MM.1S (cell line): ENCODE measurements at regions not wholly inside any gene's neighbourhood (a gene's known extent, or its start where the extent isn't known, plus 50 kb on each side); places are given as distances from the start of the nearest gene placed in this dataset.

ENCODE experiments used
- DNase-seq: peaks from one replicate; pipeline ENCODE4 v3.0.0-alpha.2; 2015
- H2AFZ ChIP-seq: fragments of 300-600 bp; sonication (generic); 2 replicates; pipeline ENCODE4 v1.6.0; 2016; ENCODE audit warnings: antibody characterized with exemption, low read length
- H3F3A ChIP-seq: fragments of 300-600 bp; sonication (generic); 2 replicates; pipeline ENCODE4 v1.6.1; 2016; ENCODE audit warnings: mild to moderate bottlenecking, antibody characterized with exemption, low read length, moderate library complexity, mixed read lengths; ENCODE audit not compliant: insufficient read depth
- H3K27ac ChIP-seq: fragments of 300-600 bp; sonication (generic); 2 replicates; pipeline ENCODE4 v1.5.1; 2016; ENCODE audit warnings: mild to moderate bottlenecking, low read length
- H3K27me3 ChIP-seq: fragments of 300-600 bp; sonication (generic); replicated peaks from 2 replicates; pipeline ENCODE4 v1.6.0; 2016; ENCODE audit warnings: low read length; ENCODE audit not compliant: insufficient read depth
- H3K36me3 ChIP-seq: fragments of 300-600 bp; sonication (generic); replicated peaks from 2 replicates; pipeline ENCODE4 v1.6.1; 2016; ENCODE audit warnings: mild to moderate bottlenecking, low read length, mixed read lengths; ENCODE audit not compliant: insufficient read depth
- H3K4me1 ChIP-seq: fragments of 300-600 bp; sonication (generic); 2 replicates; pipeline ENCODE4 v1.6.1; 2016; ENCODE audit warnings: low read length, mixed read lengths
- H3K4me2 ChIP-seq: fragments of 300-600 bp; sonication (generic); 2 replicates; pipeline ENCODE4 v1.6.0; 2016; ENCODE audit warnings: low read depth, low read length
- H3K4me3 ChIP-seq: fragments of 300-600 bp; sonication (generic); 2 replicates; pipeline ENCODE4 v1.5.1; 2016; ENCODE audit warnings: low read length, mixed read lengths
- H3K79me2 ChIP-seq: fragments of 300-600 bp; sonication (generic); 2 replicates; pipeline ENCODE4 v1.6.1; 2016; ENCODE audit warnings: mixed run types, low read length, mixed read lengths
- H3K9ac ChIP-seq: fragments of 300-600 bp; sonication (generic); 2 replicates; pipeline ENCODE4 v1.6.1; 2016; ENCODE audit warnings: low read length, mixed read lengths
- H3K9me2 ChIP-seq: fragments of 300-600 bp; sonication (generic); replicated peaks from 2 replicates; pipeline ENCODE4 v1.6.1; 2016; ENCODE audit warnings: mild to moderate bottlenecking, low read length, mixed read lengths; ENCODE audit not compliant: insufficient read depth
- H3K9me3 ChIP-seq: fragments of 300-600 bp; sonication (generic); replicated peaks from 2 replicates; pipeline ENCODE4 v1.6.1; 2016; ENCODE audit warnings: mild to moderate bottlenecking, low read length, mixed read lengths; ENCODE audit not compliant: insufficient read depth
- H4K20me1 ChIP-seq: fragments of 300-600 bp; sonication (generic); 2 replicates; pipeline ENCODE4 v1.6.1; 2016; ENCODE audit warnings: mild to moderate bottlenecking, low read length, moderate library complexity, mixed read lengths; ENCODE audit not compliant: insufficient read depth
- EZH2 ChIP-seq: fragments of 300-600 bp; sonication (generic); optimal IDR thresholded peaks from 2 replicates; pipeline ENCODE3; 2017; ENCODE audit warnings: low read depth, mild to moderate bottlenecking, antibody characterized with exemption, low read length, mixed read lengths
- EZH2phosphoT487 ChIP-seq: fragments of 300-600 bp; sonication (generic); IDR thresholded peaks from 2 replicates; pipeline ENCODE4 v1.6.1; 2018; ENCODE audit warnings: antibody characterized with exemption, low read length
- TF ChIP-seq, protein P1 (sequence below): fragments of 300-600 bp; sonication (generic); IDR thresholded peaks from 2 replicates; pipeline ENCODE4 v1.5.1; 2016; ENCODE audit warnings: antibody characterized with exemption, low read length, mixed read lengths

DNA sequence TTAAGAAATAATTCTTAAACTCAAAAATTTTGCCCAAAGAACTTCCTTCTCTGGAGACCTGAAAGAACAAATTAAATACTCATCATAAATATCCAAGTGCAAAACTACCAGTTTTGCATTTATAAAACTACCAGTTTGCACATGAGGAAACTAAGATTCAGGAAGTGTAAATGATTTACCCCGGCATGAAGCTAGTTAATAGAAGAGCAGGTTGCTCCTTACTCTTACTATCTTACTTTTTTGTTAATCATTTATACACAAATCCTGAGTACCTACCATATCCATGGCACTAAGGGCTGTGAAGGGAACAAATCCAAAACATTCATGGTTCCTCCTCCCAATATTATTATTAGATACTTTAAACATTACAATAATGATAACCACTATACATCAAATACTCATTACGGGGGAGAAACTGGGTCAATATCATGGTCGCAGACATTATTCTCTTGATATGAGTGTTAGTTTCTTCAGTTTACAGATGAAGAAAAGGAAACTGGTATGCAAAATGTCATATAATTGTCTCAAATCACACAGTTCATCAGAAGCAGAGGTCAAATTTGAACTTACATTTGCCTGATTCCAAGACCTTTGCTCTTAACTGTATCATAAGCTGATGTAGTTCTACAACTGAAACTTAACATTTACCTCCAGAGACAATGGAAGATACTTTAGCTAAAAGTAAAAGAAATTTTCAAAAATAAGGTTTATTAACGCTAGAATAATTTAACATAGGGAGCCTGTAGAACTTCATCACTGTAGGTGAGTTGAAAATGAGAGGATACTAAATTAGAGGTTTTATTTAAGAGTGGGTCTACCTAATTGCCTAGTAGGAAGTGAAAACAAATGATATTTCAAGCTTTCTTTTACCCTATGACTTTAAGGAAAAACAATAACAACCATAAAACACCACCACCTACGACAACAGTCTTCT is 74.5 kb downstream of the FAM76B start:
- Histone ChIP-seq H3K9me3 (no peaks in the 10 kb centered on the region), H3K4me1 (peaks cover 14% of the 10 kb centered on the region), H4K20me1 (no peaks in the 10 kb centered on the region), H3K36me3 (no peaks in the 10 kb centered on the region), H3K79me2 (no peaks in the 10 kb centered on the region), H3K9ac (peak overlapping the region; percentile 21; the same call in 1 of the 2 replicates), H3K27me3 (no peaks in the 10 kb centered on the region), H3K9me2 (no peaks in the 10 kb centered on the region), H2AFZ (peak overlapping the region; percentile 48), H3K4me2 (peak overlapping the region; percentile 61), H3K4me3 (peak overlapping the region; percentile 40), H3F3A (peaks cover 15% of the 10 kb centered on the region), H3K27ac (peak overlapping the region; percentile 72; the same call in 1 of the 2 replicates)
- no peak for DNase-seq
- TF ChIP-seq EZH2 (no peak), EZH2phosphoT487 (no peak)
- TF ChIP-seq, protein P1, sequence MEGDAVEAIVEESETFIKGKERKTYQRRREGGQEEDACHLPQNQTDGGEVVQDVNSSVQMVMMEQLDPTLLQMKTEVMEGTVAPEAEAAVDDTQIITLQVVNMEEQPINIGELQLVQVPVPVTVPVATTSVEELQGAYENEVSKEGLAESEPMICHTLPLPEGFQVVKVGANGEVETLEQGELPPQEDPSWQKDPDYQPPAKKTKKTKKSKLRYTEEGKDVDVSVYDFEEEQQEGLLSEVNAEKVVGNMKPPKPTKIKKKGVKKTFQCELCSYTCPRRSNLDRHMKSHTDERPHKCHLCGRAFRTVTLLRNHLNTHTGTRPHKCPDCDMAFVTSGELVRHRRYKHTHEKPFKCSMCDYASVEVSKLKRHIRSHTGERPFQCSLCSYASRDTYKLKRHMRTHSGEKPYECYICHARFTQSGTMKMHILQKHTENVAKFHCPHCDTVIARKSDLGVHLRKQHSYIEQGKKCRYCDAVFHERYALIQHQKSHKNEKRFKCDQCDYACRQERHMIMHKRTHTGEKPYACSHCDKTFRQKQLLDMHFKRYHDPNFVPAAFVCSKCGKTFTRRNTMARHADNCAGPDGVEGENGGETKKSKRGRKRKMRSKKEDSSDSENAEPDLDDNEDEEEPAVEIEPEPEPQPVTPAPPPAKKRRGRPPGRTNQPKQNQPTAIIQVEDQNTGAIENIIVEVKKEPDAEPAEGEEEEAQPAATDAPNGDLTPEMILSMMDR, result no peak

DNA sequence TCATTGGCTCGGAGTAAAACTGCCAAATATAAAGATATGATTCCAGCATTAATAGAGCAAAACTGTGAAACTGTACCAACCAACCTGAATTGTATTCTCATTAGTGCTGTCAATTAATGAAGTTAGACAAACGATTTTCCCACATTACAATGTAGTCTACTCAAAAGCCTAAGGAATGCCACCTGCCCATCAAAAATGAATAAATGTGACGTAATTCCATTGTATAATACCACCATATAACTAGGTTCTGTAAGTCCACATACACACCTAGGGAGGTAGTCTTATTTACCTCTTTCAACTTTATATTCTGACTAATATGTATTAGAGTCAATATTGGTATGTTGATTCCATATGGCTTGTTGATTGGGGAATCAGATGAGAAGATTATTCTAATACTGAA is 76.2 kb downstream of the FAM76B start:
- Histone ChIP-seq H3K9me2 (no peaks in the 10 kb centered on the region), H3K27ac (no peak overlapping the region), H4K20me1 (no peaks in the 10 kb centered on the region), H3K9me3 (no peaks in the 10 kb centered on the region), H3K4me1 (peaks cover 14% of the 10 kb centered on the region), H3K79me2 (no peaks in the 10 kb centered on the region), H3K9ac (no peak overlapping the region), H3K4me2 (no peak overlapping the region), H2AFZ (no peak overlapping the region), H3K4me3 (no peak overlapping the region), H3F3A (peaks cover 15% of the 10 kb centered on the region), H3K36me3 (no peaks in the 10 kb centered on the region), H3K27me3 (no peaks in the 10 kb centered on the region)
- DNase-seq, result no peak
- no peak for TF ChIP-seq EZH2
- TF ChIP-seq EZH2phosphoT487, result no peak
- TF ChIP-seq, protein P1, result no peak

DNA sequence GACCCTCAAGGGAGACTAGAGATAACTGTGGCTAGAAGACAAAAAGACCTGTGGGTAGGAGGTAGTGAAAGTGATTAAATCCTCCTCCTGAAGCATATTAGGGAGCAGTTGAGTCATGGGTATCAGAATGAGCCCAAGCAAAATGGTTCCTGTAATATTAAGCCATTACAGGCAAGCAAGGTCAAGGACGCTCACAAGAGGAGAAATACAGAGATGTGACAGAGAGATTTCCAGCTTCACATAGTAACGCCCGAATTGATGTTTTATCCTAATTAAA is 77.7 kb downstream of the FAM76B start:
- H3K9ac ChIP-seq, result no peak overlapping the region
- no peak overlapping the region for H2AFZ ChIP-seq
- H3K4me1 ChIP-seq, result peaks cover 14% of the 10 kb centered on the region
- no peak overlapping the region for H3K4me2 ChIP-seq
- no peaks in the 10 kb centered on the region for H3K36me3 ChIP-seq
- DNase-seq, result no peak
- no peaks in the 10 kb centered on the region for H3K27me3 ChIP-seq
- no peak overlapping the region for H3K4me3 ChIP-seq
- no peak overlapping the region for H3K27ac ChIP-seq
- peaks cover 15% of the 10 kb centered on the region for H3F3A ChIP-seq
- H3K9me2 ChIP-seq, result no peaks in the 10 kb centered on the region
- no peaks in the 10 kb centered on the region for H3K9me3 ChIP-seq
- H3K79me2 ChIP-seq, result no peaks in the 10 kb centered on the region
- TF ChIP-seq, protein P1, result no peak
- TF ChIP-seq EZH2 (no peak), EZH2phosphoT487 (no peak)
- no peaks in the 10 kb centered on the region for H4K20me1 ChIP-seq
